Pancreas (tissue), 10 donors: ENCODE measurements at regions not wholly inside any gene's neighbourhood (a gene's known extent, or its start where the extent isn't known, plus 50 kb on each side); places are given as distances from the start of the nearest gene placed in this dataset.
A peak's percentile ranks its signal among the peaks of the same experiment; 100 is the strongest.

Experiments used
- ATAC-seq, 4 donors: fragments of 200-7000 bp; cut with Tn5 transposase; one replicate each; pipeline versions ENCODE4 v1.8.0 to v1.9.1; 2020; ENCODE audit warnings: mild to moderate bottlenecking in 4 of 4, moderate library complexity in 4 of 4
- DNase-seq, 6 donors: peaks; one replicate each; pipeline ENCODE4 v3.0.0-alpha.2; 2020
- FAIRE-seq: peaks from 2 replicates; lab custom pipeline; 2012; peaks lifted over from hg19 to GRCh38; lab: Jason Lieb, UNC
- H3K27ac ChIP-seq, 4 donors: fragments of 200-600 bp; sonication (generic); 1 replicate in 3 of 4; 2 replicates in 1 of 4; pipeline versions ENCODE4 v1.5.0 to v1.8.0; 2020
- H3K27me3 ChIP-seq, 4 donors: fragments of 200-600 bp; one replicate each; pipeline ENCODE4 v1.8.0; 2021
- H3K36me3 ChIP-seq, 3 donors: fragments of 200-600 bp; sonication (generic) in 1 of 3; one replicate each; pipeline versions ENCODE4 v1.5.0 to v1.8.0; 2020 to 2021
- H3K4me1 ChIP-seq, 3 donors: fragments of 200-600 bp; one replicate each; pipeline ENCODE4 v1.8.0; 2021
- H3K4me3 ChIP-seq, 4 donors: fragments of 200-600 bp; sonication (generic) in 2 of 4; one replicate each; pipeline versions ENCODE4 v1.5.0 to v1.8.0; 2020 to 2021
- H3K9me3 ChIP-seq, 4 donors: fragments of 200-600 bp; one replicate each; pipeline ENCODE4 v1.8.0; 2021
- CTCF ChIP-seq, 4 donors: fragments of 200-600 bp; sonication (generic) in 3 of 4; IDR thresholded peaks; one replicate each; pipeline versions ENCODE4 v1.5.0 to v1.8.0; 2021; ENCODE audit warnings: antibody characterized with exemption in 4 of 4
- WGBS, 2 donors: extraction: QIAGEN DNeasy Blood & Tissue Kit; methylation state at CpG; one replicate each; pipeline ENCODE4 v1.1.7; 2013; 5-methylcytosine and 5-hydroxymethylcytosine counted together
- intact Hi-C, 3 donors: fragments of 100-400 bp; cut with DNase I; formaldehyde crosslinking; loops; one replicate each; pipeline versions ENCODE4 v1.11.1 to v1.14.2; 2022
- donor health status: healthy with polysubstance abuse.
- donor health status: DM: no; HTN: no; CAD: no; lungs with moderate emphysema.
- donor health status: DM: no; HTN: no; CAD: no.
- donor health status: control.
- donor health status: control.
- donor health status: Bipolar disorder and iron deficiency.
- donor health status: DM: yes; HTN: yes; CAD: no.
- donor health status: DM: no; HTN: no; CAD: no.
- donor health status: DM: no; HTN: no; CAD: no.
- donor health status: DM: yes; HTN: yes; CAD: no.

- peak in 1 of 4 donors; percentile 28 for ATAC-seq
- no peak for FAIRE-seq
- no peak for TF ChIP-seq CTCF (IDR thresholded peaks at IDR 0.05)
- no peak for DNase-seq
- Histone ChIP-seq H3K4me1 (no peaks in the 10 kb centered on the region), H3K27me3 (no peaks in the 10 kb centered on the region), H3K9me3 (no peaks in the 10 kb centered on the region), H3K36me3 (no peaks in the 10 kb centered on the region), H3K4me3 (no peak overlapping the region), H3K27ac (no peak overlapping the region)
- intact Hi-C loops = no loop called here
- WGBS, 2 donors = 62 to 65% methylated on average over 5 of the region's 5 CpGs
Observed at GRCh38 chr9:78127279-78128225, 95.9 kb upstream of the GNAQ start.

- Histone ChIP-seq H3K27ac (no peak overlapping the region), H3K27me3 (no peaks in the 10 kb centered on the region), H3K9me3 (no peaks in the 10 kb centered on the region), H3K36me3 (no peaks in the 10 kb centered on the region), H3K4me3 (no peak overlapping the region), H3K4me1 (no peaks in the 10 kb centered on the region)
- TF ChIP-seq CTCF (IDR thresholded peaks at IDR 0.05) = no peak
- intact Hi-C loops = no loop called here
- WGBS, 2 donors = 22 to 31% methylated on average over 1 of the region's 1 CpG
- FAIRE-seq = no peak
- DNase-seq = no peak
- ATAC-seq = no peak
Observed at GRCh38 chr9:78123808-78124207, 92.2 kb upstream of the GNAQ start.

GRCh38 chr9:78122631-78123030 lies 91.0 kb upstream of the GNAQ start:
- TF ChIP-seq CTCF (IDR thresholded peaks at IDR 0.05) = no peak
- DNase-seq (no peak), FAIRE-seq (no peak), ATAC-seq (no peak)
- intact Hi-C loops = no loop called here
- Histone ChIP-seq H3K36me3 (no peaks in the 10 kb centered on the region), H3K9me3 (no peaks in the 10 kb centered on the region), H3K4me1 (no peaks in the 10 kb centered on the region), H3K27ac (no peak overlapping the region), H3K27me3 (no peaks in the 10 kb centered on the region), H3K4me3 (no peak overlapping the region)
- WGBS, 2 donors = 81 to 82% methylated on average over 5 of the region's 5 CpGs

- ATAC-seq (peak in 3 of 4 donors; percentile 69 to 74 (median 69)), DNase-seq (peak; percentile 21 to 80 (median 48)), FAIRE-seq (peak; percentile 17)
- H3K4me3 ChIP-seq = no peak overlapping the region
- intact Hi-C loops = no loop called here
- TF ChIP-seq CTCF (IDR thresholded peaks at IDR 0.05) = peak in 3 of 4 donors; percentile 35 to 67 (median 56)
- H3K36me3 ChIP-seq = no peaks in the 10 kb centered on the region
- 45 to 53% methylated on average over 4 of the region's 4 CpGs for WGBS, 2 donors
- H3K27ac ChIP-seq = no peak overlapping the region
- H3K4me1 ChIP-seq = no peaks in the 10 kb centered on the region
- no peaks in the 10 kb centered on the region for H3K9me3 ChIP-seq
- no peaks in the 10 kb centered on the region for H3K27me3 ChIP-seq
Observed at GRCh38 chr9:78121488-78121887, 89.9 kb upstream of the GNAQ start.
